NCI-H1436 treated with DMSO at 0.1 percent for 48 hours (cell line): ENCODE measurements at regions not wholly inside any gene's neighbourhood (a gene's known extent, or its start where the extent isn't known, plus 50 kb on each side); places are given as distances from the start of the nearest gene placed in this dataset.
"Not testable (repeated sequence)": the region's sequence is repeated elsewhere in the genome, so short reads cannot be mapped to it uniquely, and the experiment has no call there.

Experiments
- DNase-seq: peaks from one replicate; lab custom pipeline; 2025; lab: John Stamatoyannopoulos, UW

DNA sequence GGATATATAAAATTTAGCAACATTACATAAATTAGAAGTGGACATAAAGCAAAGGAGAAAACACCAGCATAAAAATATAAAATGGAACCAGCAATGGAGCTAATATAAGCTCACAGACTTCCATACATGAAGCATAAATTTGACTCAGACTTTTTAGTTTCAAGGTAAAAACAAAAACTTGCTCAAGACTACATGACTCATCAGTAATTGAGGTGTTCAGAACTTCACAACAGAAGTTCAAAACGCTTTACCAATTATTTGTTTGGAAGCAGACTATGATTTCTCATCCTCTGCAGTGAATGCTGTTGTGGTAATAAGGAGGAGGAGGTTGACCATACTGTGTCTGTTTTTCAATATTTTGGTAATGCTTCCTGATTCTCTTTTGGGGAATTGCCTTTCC is 192.0 kb upstream of the MEIS1 start:
- DNase-seq, result not testable (repeated sequence)

DNA sequence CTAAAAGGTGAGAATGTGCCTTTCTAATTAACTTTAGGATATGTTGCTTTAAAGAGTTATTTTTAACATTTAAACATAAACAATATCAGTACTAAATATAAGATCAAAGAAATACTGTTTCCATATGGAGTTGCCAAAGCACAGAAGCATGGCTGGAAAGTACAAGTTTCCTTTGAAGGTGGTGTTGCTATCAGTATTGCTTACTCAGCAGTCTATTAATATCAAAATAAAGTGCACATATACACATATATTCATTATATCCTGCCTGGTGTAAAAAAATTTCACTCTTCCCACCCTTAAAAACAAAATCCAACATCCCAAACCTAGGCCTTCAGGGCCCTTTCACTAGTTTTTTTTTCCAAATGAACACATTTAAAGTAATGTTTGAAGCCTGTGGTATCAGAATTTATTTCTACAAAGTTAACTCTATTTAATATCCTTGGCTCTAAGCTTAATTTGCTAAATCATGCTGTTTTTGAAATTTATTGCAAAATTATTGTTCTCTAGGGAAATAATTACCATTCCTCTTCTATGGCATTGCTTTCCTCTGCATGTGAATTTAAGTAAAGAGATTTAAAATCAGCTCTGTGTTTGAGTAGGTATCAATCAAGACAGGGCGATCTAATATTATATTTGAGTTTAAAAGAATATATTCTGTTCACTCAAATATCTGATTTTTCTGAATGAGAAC is 192.7 kb upstream of the MEIS1 start:
- DNase-seq, result no peak

DNA sequence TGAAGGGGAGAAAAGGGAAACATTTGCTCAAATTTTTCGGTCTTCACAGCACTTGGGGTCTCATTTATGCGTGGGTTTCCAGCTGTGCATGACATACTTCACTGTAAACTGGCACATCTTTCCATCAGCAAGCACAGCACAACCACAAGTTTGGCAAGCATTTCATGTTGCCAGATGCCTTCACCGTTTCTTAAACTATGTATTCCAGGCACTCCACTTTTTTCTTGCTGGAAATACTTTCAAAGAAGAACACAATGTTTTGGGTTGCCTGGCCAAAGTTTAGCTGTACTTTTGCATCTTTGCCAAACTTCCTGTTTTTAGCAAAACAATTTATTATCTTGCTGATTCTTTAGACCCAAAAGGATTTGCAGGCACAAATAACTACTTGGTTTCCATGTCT is 194.6 kb upstream of the MEIS1 start:
- DNase-seq, result no peak

DNA sequence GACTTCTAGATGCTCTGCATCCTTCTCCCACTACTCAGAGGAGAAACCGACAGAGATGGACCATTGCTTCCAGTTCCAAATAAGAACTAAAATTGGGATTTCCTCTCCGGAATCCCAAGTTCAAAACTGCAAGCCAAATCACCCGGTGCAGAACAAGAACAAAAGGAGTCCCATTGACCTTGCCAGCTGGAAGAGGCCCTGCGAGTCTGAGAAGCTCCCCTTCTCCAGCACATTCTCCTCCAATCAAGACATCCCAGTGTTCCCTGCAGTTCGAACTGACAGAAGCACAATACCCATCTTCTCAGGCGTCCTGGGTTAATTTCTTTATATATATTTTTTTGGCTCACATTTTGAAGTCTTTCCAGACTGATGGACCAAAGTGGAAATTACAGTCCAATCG is 195.3 kb upstream of the MEIS1 start:
- DNase-seq, result no peak

DNA sequence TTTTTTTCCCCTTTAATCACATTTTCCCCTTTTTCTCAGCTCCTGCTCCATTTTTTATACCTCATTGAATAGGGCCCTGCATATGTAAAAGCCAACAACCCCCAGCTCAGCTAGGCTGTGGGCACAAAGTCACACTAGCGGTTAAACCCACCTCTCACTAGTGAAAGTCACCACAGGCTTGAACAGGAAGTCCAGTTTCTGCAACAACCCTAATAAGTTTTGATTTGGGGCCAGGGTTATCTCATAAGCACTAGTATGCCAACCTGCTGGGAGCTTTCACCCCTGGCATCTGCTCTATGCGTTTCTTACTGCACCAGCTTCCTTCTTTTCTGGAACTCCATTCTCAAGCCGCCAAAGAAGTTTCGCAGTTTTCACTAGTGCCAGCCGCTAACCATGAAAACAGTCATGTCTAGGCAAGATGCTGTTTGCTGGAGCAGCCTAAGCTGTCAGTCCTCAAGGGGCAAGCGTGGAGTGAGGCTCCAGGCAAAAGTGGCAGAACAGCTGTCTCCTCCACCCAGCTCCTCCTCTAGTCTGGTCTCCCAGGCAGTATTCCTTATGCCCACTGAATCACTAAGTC is 197.0 kb upstream of the MEIS1 start:
- no peak for DNase-seq

DNA sequence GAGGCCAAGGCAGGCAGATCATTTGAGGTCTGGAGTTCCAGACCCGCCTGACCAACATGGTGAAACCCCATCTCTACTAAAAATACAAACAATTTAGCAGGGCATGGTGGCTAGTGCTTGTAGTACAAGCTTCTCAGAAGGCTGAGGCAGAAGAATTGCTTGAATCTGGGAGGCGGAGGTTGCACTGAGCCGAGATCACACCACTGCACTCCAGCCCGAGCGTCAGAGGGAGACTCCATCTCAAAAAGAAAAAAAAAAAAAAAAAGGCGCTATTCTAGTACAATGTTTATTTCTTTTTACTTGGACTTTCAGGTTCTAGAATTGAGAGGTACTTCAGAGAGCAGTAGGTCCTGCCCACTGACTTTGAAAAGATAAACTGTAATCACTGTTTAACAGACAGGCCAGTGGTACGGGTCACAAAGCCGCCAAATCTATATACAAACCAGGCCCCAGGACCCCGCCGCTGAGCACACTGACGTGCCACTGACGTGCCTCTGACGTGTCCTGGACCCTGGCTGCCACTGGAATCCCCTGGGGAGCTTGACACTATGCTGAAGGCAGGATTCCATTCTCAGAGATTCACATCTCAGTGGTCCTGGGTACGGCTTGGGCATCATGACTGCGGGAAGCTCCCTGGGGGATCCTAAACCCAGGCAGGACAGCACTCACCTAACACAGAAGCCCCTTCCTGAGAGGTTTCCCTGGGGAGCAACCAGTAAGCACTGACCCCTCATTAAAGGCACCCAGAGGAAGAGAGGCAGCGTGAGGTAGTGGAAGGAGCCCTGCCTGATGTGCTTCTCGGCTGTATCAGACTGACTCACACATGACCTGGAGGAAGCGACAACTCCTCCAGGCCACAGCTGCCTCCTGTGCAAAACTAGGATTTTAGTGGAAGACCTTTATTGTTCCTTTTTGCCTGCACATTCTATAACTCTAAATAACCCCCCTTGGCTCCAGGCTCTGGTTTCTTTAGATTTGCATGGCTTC is 197.8 kb upstream of the MEIS1 start:
- DNase-seq, result no peak

DNA sequence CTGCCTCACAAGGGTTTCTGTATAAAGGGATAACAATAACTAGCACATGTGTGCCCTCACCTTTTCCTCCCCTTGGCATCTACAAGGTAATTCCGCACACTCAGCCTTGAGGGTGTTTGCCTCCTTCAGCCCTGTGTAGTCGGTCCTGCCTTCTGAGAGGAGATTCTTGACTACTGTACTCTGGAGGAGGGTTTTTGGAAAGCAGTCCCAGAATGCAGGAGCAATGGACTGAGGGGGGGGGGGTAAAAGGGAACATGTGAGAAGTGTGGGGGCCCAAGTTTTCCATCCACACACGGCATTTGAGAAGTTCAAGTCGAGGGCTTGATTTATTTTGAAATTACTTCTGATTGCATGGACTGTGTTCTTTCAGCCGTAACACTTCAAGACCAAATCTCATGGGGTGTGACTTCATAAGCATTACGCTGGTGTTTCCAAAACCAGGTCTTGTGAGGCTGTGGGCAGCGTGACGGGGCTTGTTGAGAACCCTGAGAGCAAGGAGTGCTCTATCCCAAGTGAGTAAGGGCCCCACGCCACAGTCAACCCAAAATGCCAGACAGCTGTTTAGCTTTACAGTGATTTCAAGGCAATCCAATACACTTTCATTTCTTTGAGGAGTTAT is 198.7 kb upstream of the MEIS1 start:
- no peak for DNase-seq

DNA sequence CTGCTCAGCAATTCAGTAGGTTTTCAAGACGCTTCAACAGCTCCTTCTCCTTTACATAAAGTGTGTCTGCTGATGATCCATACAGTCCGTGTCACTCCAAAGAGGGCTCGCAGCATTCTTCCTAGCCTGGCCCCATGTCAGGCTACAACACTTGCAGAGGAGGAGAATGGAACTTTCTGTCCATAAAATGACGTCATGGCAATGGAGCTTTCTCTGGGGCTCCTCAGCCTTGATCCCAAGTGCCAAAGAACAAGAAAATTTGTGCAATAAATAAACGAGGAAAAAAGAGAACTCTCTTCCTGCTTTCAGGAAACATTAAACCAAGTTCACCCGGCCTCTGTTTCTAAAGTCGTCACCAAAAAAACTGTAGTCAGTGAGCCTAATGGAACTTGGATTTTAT is 199.5 kb upstream of the MEIS1 start:
- DNase-seq, result no peak

DNA sequence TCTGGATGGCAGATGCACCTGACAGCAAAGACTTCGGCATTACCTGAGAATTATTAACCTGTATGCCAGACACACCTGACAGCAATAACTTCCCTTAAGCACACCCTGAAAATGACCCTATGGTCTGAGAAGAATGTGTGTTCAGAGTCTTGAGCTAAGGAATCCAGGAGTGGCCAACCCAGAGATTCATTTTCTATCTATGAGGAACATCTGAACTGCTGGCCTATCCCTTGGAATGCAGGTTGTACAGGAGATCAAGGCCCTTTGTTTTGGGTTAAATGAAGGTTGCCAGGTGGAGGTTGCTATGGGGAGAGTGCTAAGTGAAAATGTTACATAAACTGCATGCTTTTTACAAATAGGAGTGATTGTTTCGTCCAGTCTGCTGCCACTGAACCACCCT is 200.9 kb upstream of the MEIS1 start:
- DNase-seq, result no peak

DNA sequence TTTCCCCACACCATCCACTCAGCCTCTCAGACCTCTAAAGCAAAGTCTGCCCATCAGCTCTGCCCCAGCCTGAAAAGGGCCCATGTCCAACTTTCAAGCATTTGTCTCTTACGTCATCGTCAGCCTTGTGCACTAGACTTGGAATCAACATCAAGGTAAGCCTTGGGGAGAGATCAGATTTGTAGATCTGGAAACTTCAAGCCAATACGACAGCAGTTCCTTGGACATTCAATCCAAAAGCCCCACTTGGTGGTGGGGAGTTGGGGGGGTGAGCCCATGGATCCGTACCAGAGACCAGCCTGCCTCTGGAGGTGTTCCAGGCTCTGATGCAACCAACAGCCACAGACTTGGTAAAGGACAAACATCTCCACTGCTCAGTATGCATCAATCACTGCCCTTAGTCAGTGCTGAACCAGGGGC is 206.8 kb upstream of the MEIS1 start:
- no peak for DNase-seq

DNA sequence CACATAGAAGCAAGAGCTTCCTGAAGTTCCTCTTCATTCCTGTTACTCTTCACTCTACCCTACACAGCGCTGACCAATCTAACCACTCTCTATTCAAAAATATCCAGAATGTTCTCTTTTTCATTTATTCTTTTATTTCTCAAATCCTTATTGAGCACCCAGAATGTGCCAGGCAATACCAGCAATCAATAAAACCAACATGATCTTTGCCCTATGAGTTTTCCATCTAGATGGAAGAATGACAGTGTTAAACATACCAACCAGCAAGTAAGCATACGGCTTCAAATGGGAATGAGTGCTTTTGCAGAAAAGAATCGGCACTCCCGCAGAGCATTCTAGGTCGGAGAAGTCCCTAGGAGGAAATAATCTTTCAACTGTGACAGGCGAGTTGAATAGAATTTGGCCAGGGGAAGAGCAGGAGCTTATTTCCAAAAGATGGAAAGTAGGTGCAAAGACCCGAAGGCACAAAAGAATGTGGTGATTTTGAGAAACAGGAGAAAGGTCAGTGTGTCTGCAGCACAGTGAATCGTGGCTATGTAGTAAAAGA is 217.8 kb upstream of the MEIS1 start:
- no peak for DNase-seq

DNA sequence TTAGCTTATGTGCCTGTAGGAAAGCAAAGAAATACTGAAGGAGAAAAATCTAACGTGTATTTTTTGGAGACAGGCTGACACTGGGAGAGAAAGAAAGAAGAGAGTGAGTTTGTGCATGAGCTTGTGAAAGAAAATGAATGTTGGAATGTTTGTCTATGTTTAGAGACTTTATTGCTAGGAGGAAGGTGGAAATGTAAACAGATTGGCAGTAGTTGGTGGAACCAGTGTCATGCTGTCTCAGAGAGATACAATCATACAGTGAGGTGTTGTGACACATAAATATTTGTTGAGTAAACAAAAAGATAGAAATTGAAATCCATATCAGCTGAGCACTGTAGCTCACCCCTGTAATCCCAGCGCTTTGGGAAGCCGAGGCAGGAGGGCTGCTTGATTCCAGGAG is 222.2 kb upstream of the MEIS1 start:
- DNase-seq, result no peak

DNA sequence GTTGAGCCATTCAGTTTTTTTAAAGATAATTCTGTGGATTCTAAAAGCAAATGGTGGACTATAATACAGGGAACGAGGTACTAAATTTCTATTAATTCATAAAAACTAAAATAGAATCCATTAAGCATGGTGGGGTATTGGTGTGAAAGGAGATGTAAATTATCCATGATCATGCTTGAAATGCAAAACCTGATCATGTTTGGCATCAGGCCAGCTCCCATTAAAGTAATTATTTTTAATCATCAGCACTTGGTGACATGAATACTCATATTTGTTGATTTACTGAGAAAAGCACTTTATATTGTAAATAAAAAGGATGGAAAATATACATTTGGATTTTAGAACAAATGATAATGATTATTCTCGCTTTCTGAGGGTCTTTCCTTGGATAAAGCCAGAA is 232.3 kb upstream of the MEIS1 start:
- no peak for DNase-seq

DNA sequence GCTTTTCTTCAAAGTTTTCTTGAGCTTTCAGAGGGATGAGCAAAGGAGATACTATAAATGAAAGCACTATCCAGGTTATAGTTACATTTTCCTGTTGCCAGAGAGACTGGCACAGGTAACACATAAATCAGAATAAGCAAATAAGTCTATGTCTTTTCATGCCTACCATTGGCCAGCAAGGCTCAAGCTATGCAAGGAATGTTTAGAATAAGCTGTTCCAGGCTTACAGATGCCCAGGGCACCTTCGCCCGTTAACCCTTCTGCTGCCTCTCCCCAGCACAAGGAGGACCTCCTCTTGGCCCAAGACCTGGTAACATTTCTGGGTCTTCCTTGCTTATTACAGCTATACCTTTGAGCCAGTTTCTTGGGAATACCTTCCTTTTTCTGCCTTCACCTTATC is 233.7 kb upstream of the MEIS1 start:
- DNase-seq, result no peak

DNA sequence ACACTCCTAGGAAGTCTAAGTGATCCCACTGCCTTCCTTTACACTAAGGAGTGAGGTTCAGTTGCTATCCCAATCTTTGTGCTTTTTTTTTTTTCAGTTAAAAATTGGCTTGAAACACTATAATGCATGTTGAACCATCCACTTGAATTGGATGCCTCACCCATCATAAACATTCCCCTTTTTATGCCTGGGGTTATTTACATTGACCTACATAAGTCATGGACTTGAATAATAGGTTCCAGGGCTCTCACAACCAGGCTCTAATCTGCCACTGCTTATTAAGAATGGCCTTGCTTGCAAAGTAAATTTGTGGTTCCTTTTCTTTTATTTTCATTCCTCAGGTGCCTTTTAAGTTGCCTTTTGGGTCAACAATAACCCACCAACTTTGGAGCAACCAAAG is 236.1 kb upstream of the MEIS1 start:
- no peak for DNase-seq

DNA sequence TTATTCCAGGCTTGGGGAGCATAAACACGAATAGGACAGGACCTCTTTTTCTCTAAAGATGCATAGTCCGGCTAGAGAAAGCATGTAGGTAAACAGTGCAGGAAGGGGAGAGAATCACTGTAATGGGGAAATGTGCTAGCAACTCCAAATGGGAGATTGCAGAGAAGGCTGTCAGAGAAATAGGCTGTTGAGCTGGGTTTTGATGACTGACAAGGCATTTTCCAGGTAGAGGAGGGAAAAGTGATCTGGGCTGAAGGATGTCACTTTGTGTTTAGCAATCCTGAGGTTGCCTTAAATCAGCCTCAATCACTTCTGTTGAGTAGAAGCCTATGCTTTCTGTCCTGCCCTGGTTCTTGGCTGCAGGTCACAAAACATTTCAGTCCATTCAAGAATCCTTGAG is 242.0 kb upstream of the MEIS1 start:
- no peak for DNase-seq

DNA sequence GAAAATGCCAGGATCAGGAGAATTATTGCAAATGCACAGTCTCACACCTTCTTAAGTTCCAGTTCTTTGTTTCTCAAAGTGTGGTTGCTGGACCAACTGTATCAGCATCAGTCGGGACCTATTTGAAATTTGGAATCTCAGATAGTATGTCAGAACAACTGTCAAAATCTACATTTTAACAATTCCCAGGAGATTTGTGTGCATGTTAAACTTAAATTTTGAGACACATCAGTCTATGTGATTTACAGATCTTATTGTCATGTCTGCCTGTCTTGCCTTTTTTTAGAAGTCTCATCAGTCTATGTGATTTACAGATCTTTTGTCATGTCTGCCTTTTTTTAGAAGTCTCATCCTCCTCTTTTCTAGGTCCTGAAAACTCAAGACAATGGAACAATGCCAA is 243.6 kb upstream of the MEIS1 start:
- no peak for DNase-seq

DNA sequence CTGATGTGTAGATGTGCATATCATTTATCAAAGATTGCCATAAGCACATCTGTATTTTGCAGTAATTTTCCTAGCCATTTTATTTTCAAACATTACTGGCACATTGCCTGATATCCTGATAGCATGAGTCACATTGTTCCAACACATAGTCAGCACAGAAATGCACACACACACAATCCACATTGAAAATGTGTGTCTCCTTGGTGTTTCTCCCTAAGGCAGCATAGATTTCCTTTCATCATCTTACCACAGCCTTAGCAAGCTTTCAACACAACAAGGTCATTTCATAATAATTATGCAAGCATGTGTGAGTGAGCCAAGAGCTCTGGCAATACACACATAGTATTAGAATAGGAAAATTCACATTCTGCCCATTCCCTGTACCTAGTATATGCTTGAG is 245.4 kb upstream of the MEIS1 start:
- DNase-seq, result no peak

DNA sequence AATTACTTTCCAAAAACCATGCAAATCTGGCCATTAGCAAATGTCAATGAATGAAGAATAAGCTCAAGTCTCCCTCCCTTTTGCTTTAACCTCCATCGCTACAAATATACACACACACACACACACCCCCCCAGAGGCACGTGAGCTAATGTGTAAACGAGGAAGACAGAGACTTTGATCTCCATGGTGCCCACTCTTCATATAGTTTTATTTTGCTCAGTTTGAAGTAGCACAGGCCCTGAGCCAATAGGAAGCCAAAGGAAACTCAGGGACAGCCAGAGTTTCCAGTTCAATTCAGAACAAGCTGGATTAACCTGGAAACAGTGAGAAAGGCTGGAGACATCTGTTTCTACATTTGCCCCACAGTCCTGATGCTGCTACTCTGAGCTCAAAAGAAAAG is 248.4 kb upstream of the MEIS1 start:
- no peak for DNase-seq

DNA sequence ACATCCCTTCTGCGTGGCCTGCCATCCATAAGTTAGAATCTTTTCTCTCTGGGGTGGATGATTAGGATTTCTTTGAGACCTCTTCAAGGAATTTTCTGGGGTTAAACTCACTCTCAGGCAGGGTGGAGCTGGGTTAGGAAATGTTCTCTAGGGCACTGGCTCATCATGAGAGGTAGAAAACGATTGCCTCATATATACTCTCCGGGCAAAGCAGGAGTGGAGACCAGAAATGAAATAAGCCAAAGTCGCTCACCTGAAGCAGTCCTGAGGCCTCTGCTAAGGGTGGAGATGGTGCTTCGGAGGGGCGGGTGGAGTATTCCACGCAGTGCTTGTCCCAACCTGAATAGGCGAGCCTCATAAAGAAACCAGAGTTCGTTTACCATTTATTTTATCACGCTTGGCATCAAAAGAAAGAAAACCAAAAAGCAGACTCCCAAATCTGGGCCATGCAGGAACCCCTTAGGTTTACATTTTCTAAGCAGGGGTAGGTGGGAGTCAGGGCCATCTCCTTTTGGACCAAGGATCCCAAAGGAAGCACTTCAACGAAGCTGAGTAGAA is 249.3 kb upstream of the MEIS1 start:
- DNase-seq, result no peak

DNA sequence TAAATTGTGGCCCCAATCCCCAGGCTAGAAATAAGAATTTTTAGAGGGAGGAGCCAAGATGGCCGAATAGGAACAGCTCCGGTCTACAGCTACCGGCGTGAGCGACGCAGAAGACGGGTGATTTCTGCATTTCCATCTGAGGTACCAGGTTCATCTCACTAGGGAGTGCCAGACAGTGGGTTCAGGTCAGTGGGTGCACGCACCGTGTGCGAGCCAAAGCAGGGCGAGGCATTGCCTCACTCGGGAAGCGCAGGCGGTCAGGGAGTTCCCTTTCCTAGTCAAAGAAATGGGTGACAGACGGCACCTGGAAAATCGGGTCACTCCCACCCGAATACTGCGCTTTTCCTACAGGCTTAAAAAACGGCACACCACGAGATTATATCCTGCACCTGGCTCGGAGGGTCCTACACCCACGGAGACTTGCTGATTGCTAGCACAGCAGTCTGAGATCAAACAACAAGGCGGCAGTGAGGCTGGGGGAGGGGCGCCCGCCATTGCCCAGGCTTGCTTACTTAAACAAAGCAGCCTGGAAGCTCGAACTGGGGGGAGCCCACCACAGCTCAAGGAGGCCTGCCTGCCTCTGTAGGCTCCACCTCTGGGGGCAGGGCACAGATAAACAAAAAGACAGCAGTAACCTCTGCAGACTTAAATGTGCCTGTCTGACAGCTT is 257.7 kb upstream of the MEIS1 start:
- DNase-seq, result not testable (repeated sequence)
